OCI-LY3 (cell line): ENCODE measurements at regions not wholly inside any gene's neighbourhood (a gene's known extent, or its start where the extent isn't known, plus 50 kb on each side); places are given as distances from the start of the nearest gene placed in this dataset.

Source experiments
- EZH2phosphoT487 ChIP-seq: fragments of 200-600 bp; shearing (Covaris generic); IDR thresholded peaks from 2 replicates; pipeline ENCODE4 v1.6.1; 2018; ENCODE audit warnings: antibody characterized with exemption, mixed run types, low read depth
- TF ChIP-seq, protein P1 (sequence below): fragments of 200-600, 300-600 bp; sonication (generic); IDR thresholded peaks from 2 replicates; pipeline ENCODE4 v1.5.1; 2014; ENCODE audit warnings: antibody characterized with exemption, low read length, low read depth

DNA sequence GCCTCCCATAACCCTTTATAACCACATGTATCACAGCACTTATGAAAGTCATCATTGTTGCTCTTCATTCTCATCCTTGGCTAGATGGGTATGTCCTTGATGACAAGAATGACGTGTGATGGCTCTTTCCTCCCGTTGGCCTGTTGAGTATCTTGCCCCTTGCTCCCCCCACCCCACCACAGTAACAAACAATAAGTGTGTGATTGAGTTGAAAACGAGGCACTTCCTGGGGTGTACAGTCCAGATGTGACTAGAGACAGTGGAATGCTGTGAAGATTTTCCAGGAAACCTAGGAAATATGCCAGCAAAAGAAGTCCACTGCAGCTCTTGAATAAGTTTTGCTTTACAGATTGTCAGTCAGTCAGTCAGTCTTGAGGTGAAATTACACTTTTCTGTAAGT lies 262.5 kb downstream of the ELAVL2 start:
- TF ChIP-seq, protein P1, sequence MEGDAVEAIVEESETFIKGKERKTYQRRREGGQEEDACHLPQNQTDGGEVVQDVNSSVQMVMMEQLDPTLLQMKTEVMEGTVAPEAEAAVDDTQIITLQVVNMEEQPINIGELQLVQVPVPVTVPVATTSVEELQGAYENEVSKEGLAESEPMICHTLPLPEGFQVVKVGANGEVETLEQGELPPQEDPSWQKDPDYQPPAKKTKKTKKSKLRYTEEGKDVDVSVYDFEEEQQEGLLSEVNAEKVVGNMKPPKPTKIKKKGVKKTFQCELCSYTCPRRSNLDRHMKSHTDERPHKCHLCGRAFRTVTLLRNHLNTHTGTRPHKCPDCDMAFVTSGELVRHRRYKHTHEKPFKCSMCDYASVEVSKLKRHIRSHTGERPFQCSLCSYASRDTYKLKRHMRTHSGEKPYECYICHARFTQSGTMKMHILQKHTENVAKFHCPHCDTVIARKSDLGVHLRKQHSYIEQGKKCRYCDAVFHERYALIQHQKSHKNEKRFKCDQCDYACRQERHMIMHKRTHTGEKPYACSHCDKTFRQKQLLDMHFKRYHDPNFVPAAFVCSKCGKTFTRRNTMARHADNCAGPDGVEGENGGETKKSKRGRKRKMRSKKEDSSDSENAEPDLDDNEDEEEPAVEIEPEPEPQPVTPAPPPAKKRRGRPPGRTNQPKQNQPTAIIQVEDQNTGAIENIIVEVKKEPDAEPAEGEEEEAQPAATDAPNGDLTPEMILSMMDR = no peak
- no peak for TF ChIP-seq EZH2phosphoT487
